GM12865 (cell line): ENCODE measurements at regions not wholly inside any gene's neighbourhood (a gene's known extent, or its start where the extent isn't known, plus 50 kb on each side); places are given as distances from the start of the nearest gene placed in this dataset.
"Not testable (repeated sequence)": the region's sequence is repeated elsewhere in the genome, so short reads cannot be mapped to it uniquely, and the experiment has no call there.

Experiments used
- DNase-seq: peaks from one replicate; pipeline ENCODE4 v3.0.0; 2010; ENCODE audit warnings: low read depth
- H3K4me3 ChIP-seq: 2 replicates; pipeline ENCODE4 v1.5.1; 2011; ENCODE audit warnings: mild to moderate bottlenecking, low read depth, low read length, control low read depth
- TF ChIP-seq, protein P1 (sequence below): IDR thresholded peaks from 2 replicates; pipeline ENCODE4 v1.5.1; 2011; ENCODE audit warnings: low read length, control low read depth, low read depth, inconsistent platforms; ENCODE audit not compliant: insufficient read depth; ENCODE audit errors: missing control alignments

DNA sequence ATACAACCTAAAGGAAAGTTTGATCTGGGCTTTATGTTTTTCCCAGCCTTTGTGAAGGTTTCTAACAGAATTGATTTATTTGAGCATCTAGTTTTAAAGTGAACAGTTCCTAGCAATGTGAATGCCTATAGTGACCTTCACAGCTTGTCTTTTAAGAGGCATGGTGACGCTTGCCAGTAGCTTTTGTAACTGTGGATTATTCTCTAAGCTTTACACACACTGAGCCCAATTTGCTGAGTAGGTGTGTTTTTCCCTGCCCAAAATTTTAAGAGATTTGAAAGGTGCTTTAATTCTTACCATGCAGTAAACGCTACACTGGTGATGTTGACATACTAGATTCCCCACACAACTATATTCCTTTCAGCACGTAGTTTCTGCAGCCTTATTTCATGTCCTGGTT lies 420.2 kb upstream of the AKR1E2 start:
- no peak overlapping the region for H3K4me3 ChIP-seq
- TF ChIP-seq, protein P1, sequence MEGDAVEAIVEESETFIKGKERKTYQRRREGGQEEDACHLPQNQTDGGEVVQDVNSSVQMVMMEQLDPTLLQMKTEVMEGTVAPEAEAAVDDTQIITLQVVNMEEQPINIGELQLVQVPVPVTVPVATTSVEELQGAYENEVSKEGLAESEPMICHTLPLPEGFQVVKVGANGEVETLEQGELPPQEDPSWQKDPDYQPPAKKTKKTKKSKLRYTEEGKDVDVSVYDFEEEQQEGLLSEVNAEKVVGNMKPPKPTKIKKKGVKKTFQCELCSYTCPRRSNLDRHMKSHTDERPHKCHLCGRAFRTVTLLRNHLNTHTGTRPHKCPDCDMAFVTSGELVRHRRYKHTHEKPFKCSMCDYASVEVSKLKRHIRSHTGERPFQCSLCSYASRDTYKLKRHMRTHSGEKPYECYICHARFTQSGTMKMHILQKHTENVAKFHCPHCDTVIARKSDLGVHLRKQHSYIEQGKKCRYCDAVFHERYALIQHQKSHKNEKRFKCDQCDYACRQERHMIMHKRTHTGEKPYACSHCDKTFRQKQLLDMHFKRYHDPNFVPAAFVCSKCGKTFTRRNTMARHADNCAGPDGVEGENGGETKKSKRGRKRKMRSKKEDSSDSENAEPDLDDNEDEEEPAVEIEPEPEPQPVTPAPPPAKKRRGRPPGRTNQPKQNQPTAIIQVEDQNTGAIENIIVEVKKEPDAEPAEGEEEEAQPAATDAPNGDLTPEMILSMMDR, result no peak
- no peak for DNase-seq

DNA sequence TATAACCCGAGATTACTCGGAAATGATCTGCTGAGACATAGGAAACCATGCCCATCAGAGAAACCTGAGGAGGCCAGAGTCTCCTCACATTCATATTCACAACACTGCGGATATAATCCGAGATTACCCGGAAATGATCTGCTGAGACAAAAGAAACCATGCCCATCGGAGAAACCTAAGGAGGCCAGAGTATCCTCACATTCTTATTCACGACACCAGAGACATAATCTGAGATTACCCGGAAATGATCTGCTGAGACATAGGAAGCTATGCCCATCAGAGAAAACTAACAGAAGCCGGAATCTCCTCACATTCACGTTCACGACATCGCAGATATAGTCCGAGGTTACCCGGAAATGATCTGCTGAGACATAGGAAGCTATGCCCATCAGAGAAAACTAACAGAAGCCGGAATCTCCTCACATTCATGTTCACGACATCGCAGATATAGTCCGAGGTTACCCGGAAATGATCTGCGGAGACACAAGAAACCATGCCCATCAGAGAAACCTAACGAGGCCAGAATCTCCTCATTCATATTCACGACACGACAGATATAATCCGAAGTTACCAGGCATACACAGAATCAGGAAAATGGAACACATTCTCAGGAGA lies 422.3 kb upstream of the AKR1E2 start:
- TF ChIP-seq, protein P1, result no peak
- H3K4me3 ChIP-seq, result no peak overlapping the region
- DNase-seq, result no peak

DNA sequence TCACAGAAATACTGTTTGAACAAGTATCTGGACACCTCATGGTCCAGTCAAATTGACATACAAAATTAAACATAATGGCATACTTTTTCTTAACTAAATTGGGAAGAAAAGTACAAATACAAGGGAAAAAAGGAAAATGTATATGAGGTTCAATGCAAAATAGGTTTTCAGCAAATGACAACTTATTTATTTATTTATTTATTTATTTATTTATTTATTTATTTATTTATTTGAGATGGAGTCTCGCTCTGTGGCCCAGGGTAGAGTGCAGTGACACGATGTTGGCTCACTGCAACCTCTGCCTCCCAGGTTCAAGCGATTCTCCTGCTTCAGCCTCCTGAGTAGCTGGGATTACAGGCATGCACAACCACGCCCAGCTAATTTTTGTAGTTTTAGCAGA lies 424.9 kb upstream of the AKR1E2 start:
- H3K4me3 ChIP-seq, result not testable (repeated sequence)

DNA sequence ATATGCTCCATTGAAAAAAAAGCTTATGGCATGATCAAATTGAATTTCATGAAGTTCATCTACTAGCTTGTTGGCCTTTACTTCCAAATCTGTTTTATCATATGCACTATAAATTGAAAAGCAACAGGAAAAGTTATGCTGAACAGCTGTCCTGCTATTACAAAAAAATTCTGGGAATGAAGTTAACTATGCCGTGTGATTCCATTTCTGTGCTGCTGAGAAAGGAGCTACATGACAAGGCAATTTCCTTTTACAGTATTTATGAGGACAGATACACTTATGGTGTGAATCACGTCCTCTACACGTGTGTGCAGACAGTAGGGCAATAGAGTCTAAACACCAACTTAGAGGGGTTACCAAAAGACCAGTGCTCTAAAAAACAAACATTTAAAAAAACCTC lies 426.5 kb upstream of the AKR1E2 start:
- TF ChIP-seq, protein P1, result no peak
- DNase-seq, result no peak
- no peak overlapping the region for H3K4me3 ChIP-seq

More for the DNA sequence above, 424.9 kb upstream of the AKR1E2 start:
- not testable (repeated sequence) for DNase-seq

DNA sequence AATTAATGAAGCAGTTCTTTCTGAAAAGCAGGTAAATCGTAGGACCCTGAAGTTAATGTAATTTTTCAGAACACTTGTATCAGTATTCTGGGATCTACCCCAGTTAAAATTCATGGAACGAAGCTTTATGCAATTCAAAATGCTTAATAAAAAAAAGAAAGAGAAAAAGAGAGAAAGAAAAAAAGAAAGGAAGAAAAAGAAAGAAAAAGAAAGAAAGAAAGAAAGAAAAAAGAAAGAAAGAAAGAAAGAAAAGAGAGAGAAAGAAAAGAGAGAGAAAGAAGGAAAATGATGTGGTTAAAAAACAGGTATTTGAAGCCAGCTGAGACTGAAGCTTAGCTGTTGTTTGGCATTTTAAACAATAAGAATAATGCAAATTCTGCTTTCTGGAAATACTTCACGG lies 427.4 kb upstream of the AKR1E2 start:
- DNase-seq, result no peak
- H3K4me3 ChIP-seq, result no peak overlapping the region
- TF ChIP-seq, protein P1, result no peak

DNA sequence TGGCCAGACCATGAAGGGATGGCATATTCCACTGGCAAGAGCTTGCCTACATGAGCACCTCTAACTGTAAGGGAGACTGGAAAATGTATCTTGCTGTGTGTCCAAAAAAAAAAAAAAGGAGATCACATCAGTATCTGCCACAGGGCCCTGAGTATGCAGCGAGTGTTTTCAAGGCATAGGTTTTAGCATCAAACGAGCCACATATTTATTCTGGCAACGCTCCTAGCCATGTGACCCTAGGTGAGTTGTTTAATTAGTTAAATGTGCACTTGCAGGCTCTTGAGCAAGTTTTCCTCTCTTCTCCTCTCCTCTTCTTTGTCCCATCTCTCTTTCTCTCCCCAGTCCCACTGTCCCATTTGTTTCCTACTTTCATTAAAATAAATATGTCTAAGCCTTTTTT lies 428.7 kb upstream of the AKR1E2 start:
- TF ChIP-seq, protein P1, result no peak
- no peak for DNase-seq

DNA sequence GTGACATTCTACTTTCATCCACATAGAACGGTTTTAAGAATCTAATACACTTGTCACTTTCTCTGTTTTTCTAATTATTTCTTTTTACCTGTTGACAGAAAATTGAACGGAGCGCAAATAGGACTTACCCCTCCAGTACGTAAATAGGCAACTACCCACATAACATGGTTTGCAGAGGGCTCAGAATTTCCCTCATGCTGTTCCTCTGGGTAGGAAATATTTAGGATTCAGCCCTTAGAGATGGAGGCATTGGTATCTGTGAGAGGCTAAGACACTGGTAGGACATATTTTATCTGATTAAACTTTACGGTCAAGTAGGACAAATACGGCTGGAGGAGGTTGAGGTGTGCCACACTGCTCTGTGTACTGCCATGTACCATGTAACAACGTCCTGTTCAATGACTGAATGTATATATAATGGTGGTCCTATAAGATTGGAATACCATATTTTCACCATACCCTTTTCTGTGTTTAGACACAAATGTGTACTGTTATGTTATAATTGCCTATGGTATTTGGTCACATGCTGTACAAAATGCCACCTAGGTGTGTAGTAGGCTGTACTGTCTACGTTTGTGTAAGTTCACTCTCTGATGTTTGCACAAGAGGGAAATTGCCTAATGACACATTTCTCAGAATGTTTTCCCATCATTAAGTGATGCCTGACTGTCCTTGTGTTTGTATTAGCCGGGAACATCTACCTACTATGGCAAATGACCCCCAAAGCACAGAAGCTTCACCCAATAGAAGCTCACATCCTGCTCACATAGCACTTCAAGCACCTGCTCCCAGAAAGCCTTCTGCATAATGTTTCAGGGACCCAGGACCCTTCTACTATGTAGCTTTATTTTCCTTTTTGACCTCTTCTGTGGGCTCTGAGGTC lies 429.4 kb upstream of the AKR1E2 start:
- no peak for DNase-seq
- no peak overlapping the region for H3K4me3 ChIP-seq
- TF ChIP-seq, protein P1, result no peak

More for the DNA sequence above, 428.7 kb upstream of the AKR1E2 start:
- H3K4me3 ChIP-seq, result no peak overlapping the region
